ENCODE measurements at regions not wholly inside any gene's neighbourhood (a gene's known extent, or its start where the extent isn't known, plus 50 kb on each side); places are given as distances from the start of the nearest gene placed in this dataset.

- no peak for TF ChIP-seq ZBTB25 (CRISPR knock-in tag; IDR thresholded peaks at IDR 0.05)
Observed at GRCh38 chr1:90273241-90273774, 278.4 kb downstream of the ZNF326 start (continued).

- Histone ChIP-seq H4K20me1 (ENCODE audit: insufficient read depth, low read length) (no peaks in the 10 kb centered on the region), H3K4me2 (ENCODE audit: low read depth, low read length) (no peak overlapping the region), H3K27me3 (ENCODE audit: control insufficient read depth in 1 of 2, insufficient read depth in 2 of 2, low read length in 2 of 2) (no peaks in the 10 kb centered on the region), H3K4me1 (ENCODE audit: insufficient read depth, low read length) (no peaks in the 10 kb centered on the region), H2AFZ (ENCODE audit: low read length) (no peak overlapping the region), H3K9me3 (ENCODE audit: low read length) (no peaks in the 10 kb centered on the region), H3K36me3 (replicated peaks in 1 of 2; ENCODE audit: control insufficient read depth in 1 of 2, insufficient read depth in 2 of 2, low read length in 2 of 2) (no peaks in the 10 kb centered on the region), H3K27ac (ENCODE audit: extremely low read length, insufficient read depth, low read length) (no peak overlapping the region), H3K79me2 (ENCODE audit: insufficient read depth, low read length) (no peaks in the 10 kb centered on the region), H3K9ac (ENCODE audit: insufficient read depth, low read depth, low read length) (no peak overlapping the region), H3K4me3 (replicated peaks in 1 of 3; ENCODE audit: insufficient read depth in 1 of 3, low read depth in 2 of 3, low read length in 3 of 3) (no peak overlapping the region)
- TF ChIP-seq HCFC1 (IDR thresholded peaks at IDR 0.05; ENCODE audit: low read depth, low read length): no peak
- no peak for TF ChIP-seq ZNF180 (CRISPR knock-in tag; IDR thresholded peaks at IDR 0.05; ENCODE audit: borderline replicate concordance, low read depth)
- TF ChIP-seq RERE (CRISPR knock-in tag; IDR thresholded peaks at IDR 0.05; ENCODE audit: low read depth): no peak
- TF ChIP-seq GZF1 (CRISPR knock-in tag; IDR thresholded peaks at IDR 0.05): no peak
- TF ChIP-seq ZNF337 (CRISPR knock-in tag; IDR thresholded peaks at IDR 0.05; ENCODE audit: borderline replicate concordance, low read depth): no peak
- in situ Hi-C loops (cut with HindIII; ENCODE audit: extremely low pct_ligation_motif_present, low pct_unique_long_range_greater_than_20kb) (no loop called here), intact Hi-C loops (cut with micrococcal nuclease; ENCODE audit: unreplicated experiment) (no loop called here)
- WGBS (ENCODE audit: low lambda C conversion rate): 0% methylated on average over 2 of the region's 2 CpGs
- POLR2A ChIA-PET: no interaction called here
- no peak for DNase-seq (ENCODE audit: low spot score)
- CTCF ChIA-PET (ENCODE audit: low intra/inter-chr PET ratio, low total read pairs): no interaction called here
- no peak for FAIRE-seq
- no TSS peak for BruUV-seq (replicated peaks)
- ATAC-seq: no peak
Observed at GRCh38 chr1:90262791-90263190, 267.9 kb downstream of the ZNF326 start.

Data from HepG2 (cell line).